ENCODE measurements at regions not wholly inside any gene's neighbourhood (a gene's known extent, or its start where the extent isn't known, plus 50 kb on each side); places are given as distances from the start of the nearest gene placed in this dataset.
"Not testable (repeated sequence)": the region's sequence is repeated elsewhere in the genome, so short reads cannot be mapped to it uniquely, and the experiment has no call there.

DNA sequence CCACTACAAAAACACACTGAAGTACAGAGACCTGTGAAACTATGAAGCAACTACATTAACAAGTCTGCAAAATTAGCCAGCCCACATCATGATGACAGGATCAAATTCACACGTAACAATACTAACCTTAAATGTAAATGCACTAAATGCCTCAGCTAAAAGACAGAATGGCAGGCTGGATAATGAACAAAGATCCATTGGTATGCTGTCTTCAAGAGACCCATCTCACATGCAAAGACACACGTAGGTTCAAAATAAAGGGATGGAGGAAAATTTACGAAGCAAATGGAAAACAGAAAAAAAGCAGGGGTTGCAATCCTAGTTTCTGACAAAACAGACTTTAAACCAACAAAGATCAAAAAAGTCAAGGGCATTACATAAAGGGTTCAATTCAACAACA, 120.1 kb upstream of the OSTN start:
- not testable (repeated sequence) for TF ChIP-seq CTCF (IDR thresholded peaks at IDR 0.05; ENCODE audit: low read depth, low read length, poor library complexity, severe bottlenecking); EZH2phosphoT487 (IDR thresholded peaks at IDR 0.05; ENCODE audit: borderline replicate concordance, low read length)

Measured in DOHH2 (cell line).